ENCODE measurements at regions not wholly inside any gene's neighbourhood (a gene's known extent, or its start where the extent isn't known, plus 50 kb on each side); places are given as distances from the start of the nearest gene placed in this dataset.

DNA sequence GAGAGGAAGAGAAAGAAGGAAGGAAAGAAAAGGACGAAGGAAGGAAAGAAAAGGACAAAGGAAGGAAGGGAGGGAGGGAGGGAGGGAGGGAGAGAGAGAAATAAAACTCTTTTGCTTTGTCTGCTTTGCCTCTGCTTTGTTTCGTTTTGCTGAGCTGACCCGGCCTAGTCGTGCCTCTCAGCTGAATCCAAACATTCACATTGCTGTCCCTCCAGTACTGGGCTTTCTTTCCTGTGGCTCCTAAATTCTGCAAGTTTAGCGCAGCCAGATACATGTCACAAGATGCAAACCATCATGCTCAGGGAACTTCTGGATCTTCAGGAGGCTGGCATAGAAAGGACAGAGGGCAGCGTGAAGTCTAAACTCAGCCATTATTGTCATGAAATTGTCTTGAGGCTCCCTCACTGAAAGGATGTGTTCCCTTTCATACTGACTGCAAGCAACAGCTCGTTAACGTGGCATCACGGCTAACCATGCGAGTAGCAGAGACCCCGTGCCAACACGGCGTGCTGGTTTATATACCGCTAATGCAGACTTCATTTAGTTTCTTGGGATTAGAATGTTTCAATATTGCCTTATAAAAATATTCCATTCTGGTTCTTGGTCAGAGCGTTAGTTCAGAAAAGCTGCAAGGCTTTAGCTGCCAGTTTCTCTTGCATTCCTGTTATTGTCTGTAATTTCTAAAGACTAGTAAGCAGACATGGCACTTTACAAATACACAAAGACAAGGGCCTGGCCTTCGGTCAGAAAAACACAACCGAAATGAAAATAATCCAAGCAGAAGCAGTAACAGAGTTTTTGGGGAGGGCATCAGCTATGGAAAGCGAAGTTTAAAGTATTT lies 94.2 kb downstream of the TMEM174 start:
- DNase-seq (ENCODE audit: low read depth, low spot score), result no peak

DNA sequence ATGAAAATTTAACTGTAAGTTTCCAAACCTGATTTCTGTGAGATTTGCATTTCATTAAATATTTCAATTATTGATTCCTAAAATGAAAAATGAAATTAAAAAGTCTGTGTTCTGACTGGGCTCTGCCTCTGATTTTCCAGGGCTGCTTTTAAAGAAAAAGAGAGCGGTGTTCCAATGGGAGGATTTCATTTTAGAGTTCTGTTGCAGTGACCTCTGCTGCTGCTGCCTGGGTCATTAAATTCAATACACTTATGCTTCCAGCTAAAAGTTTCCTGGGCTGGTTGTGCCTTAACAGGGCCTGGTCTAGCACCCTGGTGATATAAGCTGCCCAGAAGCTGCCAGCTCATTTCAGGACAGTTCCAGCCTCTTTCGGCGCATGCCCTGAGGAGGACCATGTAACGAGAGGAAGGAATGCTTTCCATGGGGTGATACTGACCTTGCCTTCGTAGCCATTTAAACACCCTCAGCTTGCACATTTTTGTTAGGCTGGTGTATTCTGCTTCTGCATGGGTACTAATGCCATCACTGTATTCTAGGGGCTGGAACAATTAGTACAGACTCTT lies 93.3 kb downstream of the TMEM174 start:
- DNase-seq (ENCODE audit: low read depth, low spot score), result no peak

DNA sequence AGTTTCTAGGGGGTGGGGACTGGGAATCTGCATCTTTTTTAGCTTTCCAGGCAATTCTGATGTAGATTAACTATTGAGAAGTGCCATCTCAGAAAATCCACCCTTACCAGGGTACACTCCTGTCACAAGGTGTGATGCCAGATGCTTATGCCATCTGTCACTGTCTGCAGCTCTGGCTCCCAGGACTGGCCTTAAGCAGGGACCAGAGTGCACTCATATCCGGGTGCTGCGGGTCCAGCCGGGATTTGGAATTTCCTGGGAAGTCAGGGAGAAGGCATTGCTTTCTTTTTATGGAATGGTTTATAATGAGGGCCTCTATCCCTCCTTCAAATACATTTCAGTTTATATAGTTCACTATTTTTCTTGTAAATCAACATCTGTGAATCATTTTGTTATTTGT lies 92.6 kb downstream of the TMEM174 start:
- no peak for DNase-seq (ENCODE audit: low read depth, low spot score)

GRCh38 chr5:73264631-73265030 lies 91.6 kb downstream of the TMEM174 start:
- DNase-seq (ENCODE audit: low read depth, low spot score), result no peak

- no peak for DNase-seq (ENCODE audit: low read depth, low spot score)
These were observed 90.2 kb downstream of the TMEM174 start for GRCh38 chr5:73263001-73263710.

DNA sequence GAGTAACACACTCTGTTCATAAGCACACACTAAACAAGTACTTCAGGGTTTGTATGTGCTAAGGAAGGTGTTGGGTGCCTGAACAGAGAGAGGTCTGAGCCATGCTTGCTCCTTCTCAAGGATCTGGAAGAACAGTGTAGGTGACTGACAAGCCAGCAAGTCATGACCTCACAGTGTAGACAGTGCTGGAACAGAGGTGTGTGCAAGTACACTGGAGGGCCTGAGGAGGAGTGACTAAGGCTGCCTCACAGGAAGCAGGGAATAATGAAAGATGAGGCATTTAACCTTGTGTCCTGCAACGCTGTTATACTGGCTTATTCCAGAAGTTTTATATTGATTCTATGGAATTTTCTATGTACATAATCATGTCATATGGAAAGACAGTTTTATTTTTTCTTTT lies 83.9 kb downstream of the TMEM174 start:
- DNase-seq (ENCODE audit: low read depth, low spot score), result no peak

DNA sequence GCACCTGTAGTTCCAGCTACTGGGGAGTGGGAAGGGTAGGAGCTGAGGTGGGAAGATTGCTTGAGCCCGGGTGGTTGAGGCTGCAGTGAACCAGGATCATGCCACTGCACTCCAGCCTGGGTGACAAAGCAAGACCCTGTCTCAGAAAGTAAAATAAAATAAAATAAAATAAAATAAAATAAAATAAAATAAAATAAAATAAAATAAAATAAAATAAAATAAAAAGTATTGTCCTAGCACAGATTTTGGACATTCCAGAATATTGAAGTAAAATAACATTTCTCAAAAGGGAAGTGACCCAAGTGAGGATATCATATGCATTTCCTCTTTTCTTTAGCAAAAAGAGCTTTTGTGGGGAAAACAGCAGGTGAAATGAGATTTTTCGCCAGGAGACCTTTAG lies 83.5 kb downstream of the TMEM174 start:
- no peak for DNase-seq (ENCODE audit: low read depth, low spot score)

DNA sequence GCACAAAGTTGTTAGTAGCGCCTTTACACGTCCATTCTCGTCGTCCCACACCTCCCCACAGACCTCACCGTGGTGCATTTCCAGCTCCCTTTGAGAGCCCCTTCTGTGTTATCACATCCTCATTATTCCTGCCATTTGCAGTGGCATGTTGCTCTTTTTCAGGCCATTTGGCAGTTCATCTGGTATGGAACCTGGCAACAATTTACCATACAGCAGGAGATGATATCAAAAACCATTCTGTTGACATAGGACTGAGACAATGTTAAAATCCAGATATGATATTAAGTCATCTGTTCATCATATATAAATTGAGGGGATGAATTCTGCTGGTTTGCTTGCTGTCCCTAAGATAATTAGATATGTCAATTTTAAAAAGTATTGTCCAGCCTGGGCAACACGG lies 83.0 kb downstream of the TMEM174 start:
- no peak for DNase-seq (ENCODE audit: low read depth, low spot score)

DNA sequence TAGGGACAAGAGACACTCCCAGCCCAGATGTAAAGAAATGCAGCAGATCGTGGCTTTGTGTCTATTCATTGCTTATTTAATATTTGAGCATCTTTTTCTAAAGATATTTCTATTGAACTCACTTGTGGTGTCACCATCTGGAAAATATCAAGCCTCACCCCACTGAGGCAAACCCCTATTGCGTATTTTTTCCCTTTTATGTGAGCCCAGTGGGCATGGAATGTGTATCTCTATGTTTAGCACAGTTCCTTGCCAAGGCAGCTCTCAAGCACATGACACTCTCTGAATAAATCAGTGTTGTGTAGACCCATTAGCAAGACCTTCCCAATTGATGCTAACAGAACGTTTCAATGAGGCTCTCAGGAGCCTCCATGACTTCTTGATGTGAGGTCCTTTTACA lies 81.6 kb downstream of the TMEM174 start:
- no peak for DNase-seq (ENCODE audit: low read depth, low spot score)

DNA sequence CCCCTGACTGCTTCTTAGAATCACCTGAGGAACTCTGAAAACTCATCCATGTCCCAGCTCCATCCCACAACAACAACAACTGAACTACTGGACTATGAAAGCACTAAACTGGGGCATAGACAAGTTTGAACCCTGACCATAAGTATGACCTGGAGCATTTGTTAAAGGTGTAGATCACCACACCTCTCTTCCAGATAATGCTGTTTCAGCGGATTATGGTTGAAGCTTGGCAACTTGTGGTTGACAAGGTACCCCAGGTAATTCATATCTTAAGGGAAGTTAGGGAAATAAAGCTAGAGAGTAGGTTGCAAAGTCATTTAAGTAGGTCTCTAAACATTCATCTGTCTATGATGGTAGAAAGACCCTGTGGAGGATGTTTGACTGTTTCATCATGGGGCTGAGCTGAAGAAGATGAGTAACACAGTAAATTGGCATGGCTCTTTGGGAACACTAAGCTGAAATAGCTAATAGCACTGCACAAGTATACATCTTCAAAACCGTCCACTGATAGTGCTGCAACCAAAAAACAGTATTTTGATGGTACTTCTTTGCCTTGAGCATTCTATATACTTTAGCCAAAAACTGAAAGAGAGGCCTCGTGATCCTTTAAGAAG lies 80.2 kb downstream of the TMEM174 start:
- no peak for DNase-seq (ENCODE audit: low read depth, low spot score)

- no peak for DNase-seq (ENCODE audit: low read depth, low spot score)
These were observed 77.7 kb downstream of the TMEM174 start for GRCh38 chr5:73250645-73251044.

- DNase-seq (ENCODE audit: low read depth, low spot score), result no peak
These were observed 69.7 kb downstream of the TMEM174 start for GRCh38 chr5:73242735-73243134.

GRCh38 chr5:73238873-73239272 lies 65.9 kb downstream of the TMEM174 start:
- DNase-seq (ENCODE audit: low read depth, low spot score), result no peak

- no peak for DNase-seq (ENCODE audit: low read depth, low spot score)
These were observed 63.6 kb downstream of the TMEM174 start for GRCh38 chr5:73236541-73237128.

- DNase-seq (ENCODE audit: low read depth, low spot score), result no peak
These were observed 61.2 kb downstream of the TMEM174 start for GRCh38 chr5:73234204-73234555.

- DNase-seq (ENCODE audit: low read depth, low spot score), result no peak
These were observed 60.6 kb downstream of the TMEM174 start for GRCh38 chr5:73233461-73234203.

DNA sequence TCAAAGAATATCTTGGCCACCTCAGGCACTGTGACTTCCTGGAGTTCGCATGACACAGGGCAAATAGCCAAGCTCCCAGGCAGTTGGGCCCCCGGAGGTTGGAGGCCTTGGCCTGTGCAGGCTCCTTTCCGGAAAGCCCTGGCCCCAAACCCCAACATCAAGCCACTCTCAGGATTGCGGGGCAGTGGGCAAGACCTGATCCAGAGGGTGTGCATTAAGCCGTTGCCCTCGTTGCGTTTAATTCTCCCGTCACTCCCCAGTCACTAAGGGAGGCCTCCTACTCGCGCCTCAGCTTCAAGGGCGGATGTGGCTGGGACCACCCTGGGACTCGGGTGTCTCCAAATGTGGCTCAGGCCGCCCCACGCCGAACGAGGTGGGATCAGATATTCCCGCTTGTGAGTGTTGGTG lies 60.1 kb downstream of the TMEM174 start:
- DNase-seq (ENCODE audit: low read depth, low spot score), result no peak

DNA sequence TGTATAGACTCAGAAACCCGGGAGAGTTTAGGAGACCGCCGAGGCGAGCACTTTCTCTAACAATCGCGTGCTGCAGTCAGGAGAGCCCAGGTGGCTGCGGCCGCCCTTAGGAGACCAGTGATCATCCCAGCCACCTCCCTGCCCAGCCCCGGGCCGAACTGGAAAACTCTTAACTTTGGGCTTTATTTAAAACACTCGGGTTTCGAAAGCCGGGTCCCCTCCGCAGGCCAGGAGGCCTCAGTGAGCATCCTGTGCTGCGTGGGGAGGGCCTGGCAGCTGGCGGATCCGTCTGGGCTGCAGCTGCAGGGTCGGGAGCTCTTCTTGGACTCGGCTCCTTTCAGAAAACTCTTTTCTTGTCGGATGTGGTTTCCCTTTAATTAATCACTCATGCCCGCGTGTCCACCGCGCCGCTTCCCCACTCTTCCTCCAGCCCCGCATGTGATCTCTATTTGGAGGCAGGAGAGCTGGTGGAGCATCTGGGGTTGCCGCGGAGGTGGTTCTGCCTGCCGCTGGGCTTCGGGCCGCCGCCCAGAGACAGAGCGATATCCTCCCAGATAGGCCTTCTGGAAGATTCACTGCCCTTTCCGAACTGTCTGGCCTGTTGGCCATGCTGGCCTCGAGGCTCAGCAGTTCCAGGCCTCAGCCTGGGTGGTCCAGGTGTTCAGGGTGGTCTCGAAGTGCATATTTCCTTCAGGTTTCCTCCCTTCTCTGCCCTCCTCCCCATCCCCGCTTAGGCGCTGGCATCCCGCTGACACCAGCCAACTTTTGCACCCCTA lies 59.5 kb downstream of the TMEM174 start:
- DNase-seq (ENCODE audit: low read depth, low spot score), result no peak

DNA sequence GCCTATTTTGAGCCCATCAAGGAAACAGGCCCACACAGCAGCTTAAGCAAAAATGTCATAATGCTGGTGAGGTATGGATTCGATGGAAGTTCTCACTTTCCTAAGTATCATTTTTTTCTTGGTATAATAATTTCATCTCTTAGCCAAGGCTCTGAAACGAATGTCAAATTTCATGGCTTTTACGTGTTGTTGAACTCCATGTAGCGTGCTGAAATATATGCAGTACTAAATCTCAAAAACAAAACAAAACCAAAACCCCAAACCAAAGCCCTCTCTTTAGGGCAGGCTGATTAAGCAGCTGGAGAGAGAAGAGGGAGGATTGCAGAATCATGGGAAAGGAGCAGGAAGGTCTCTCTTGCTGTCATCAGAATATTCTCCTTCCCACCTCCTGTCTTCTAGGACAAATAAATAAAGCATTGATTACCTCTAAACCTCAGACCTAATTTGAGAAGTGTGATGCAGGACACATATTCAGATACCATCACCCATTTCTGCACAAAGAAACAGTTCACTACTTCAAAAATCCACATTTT lies 58.3 kb downstream of the TMEM174 start:
- no peak for DNase-seq (ENCODE audit: low read depth, low spot score)
